ENCODE measurements at regions not wholly inside any gene's neighbourhood (a gene's known extent, or its start where the extent isn't known, plus 50 kb on each side); places are given as distances from the start of the nearest gene placed in this dataset.

- TF ChIP-seq CTCF (IDR thresholded peaks at IDR 0.05) (no peak), EP300 (IDR thresholded peaks at IDR 0.05) (no peak), POLR2AphosphoS5 (IDR thresholded peaks at IDR 0.05) (no peak)
Measured at GRCh38 chr4:140269369-140269768, 104.1 kb upstream of the SCOC start.
